ENCODE measurements at regions not wholly inside any gene's neighbourhood (a gene's known extent, or its start where the extent isn't known, plus 50 kb on each side); places are given as distances from the start of the nearest gene placed in this dataset.
"Not testable (repeated sequence)": the region's sequence is repeated elsewhere in the genome, so short reads cannot be mapped to it uniquely, and the experiment has no call there.

- DNase-seq, result no peak
Observed at GRCh38 chr17:70886648-70887047, 717.3 kb downstream of the KCNJ2 start.

- DNase-seq, result no peak
Observed at GRCh38 chr17:70888324-70888723, 719.0 kb downstream of the KCNJ2 start.

GRCh38 chr17:70891306-70891705, 722.0 kb downstream of the KCNJ2 start:
- DNase-seq, result no peak

GRCh38 chr17:70892527-70892926, 723.2 kb downstream of the KCNJ2 start:
- no peak for DNase-seq

- no peak for DNase-seq
Observed at GRCh38 chr17:70896843-70897242, 727.5 kb downstream of the KCNJ2 start.

- no peak for DNase-seq
Observed at GRCh38 chr17:70897446-70897845, 728.1 kb downstream of the KCNJ2 start.

- DNase-seq, result no peak
Observed at GRCh38 chr17:70901870-70902269, 732.5 kb downstream of the KCNJ2 start.

GRCh38 chr17:70905796-70906195, 736.5 kb downstream of the KCNJ2 start:
- DNase-seq, result no peak

- DNase-seq, result no peak
Observed at GRCh38 chr17:70906808-70907207, 737.5 kb downstream of the KCNJ2 start.

GRCh38 chr17:70912716-70913485, 743.6 kb downstream of the KCNJ2 start:
- DNase-seq, result no peak

GRCh38 chr17:70916469-70916868, 747.1 kb downstream of the KCNJ2 start:
- DNase-seq, result no peak

- no peak for DNase-seq
Observed at GRCh38 chr17:70919241-70919640, 749.9 kb downstream of the KCNJ2 start.

GRCh38 chr17:70920416-70920815, 751.1 kb downstream of the KCNJ2 start:
- DNase-seq, result no peak

- DNase-seq, result no peak
Observed at GRCh38 chr17:70922268-70922667, 752.9 kb downstream of the KCNJ2 start.

- DNase-seq, result no peak
Observed at GRCh38 chr17:70924776-70925175, 755.4 kb downstream of the KCNJ2 start.

- DNase-seq, result no peak
Observed at GRCh38 chr17:70929226-70929625, 759.9 kb downstream of the KCNJ2 start.

GRCh38 chr17:70934231-70934630, 764.9 kb downstream of the KCNJ2 start:
- DNase-seq, result no peak

- DNase-seq, result no peak
Observed at GRCh38 chr17:70934835-70935234, 765.5 kb downstream of the KCNJ2 start.

GRCh38 chr17:70936724-70937123, 767.4 kb downstream of the KCNJ2 start:
- no peak for DNase-seq

GRCh38 chr17:70938336-70938735, 769.0 kb downstream of the KCNJ2 start:
- peak; percentile 52 for DNase-seq

- no peak for DNase-seq
Observed at GRCh38 chr17:70945386-70945785, 776.1 kb downstream of the KCNJ2 start.

- no peak for DNase-seq
Observed at GRCh38 chr17:70947215-70947614, 777.9 kb downstream of the KCNJ2 start.

- no peak for DNase-seq
Observed at GRCh38 chr17:70947636-70948565, 778.6 kb downstream of the KCNJ2 start.

GRCh38 chr17:70953140-70953539, 783.8 kb downstream of the KCNJ2 start:
- DNase-seq, result not testable (repeated sequence)

Data from NCI-H510A (cell line).